ENCODE measurements at regions not wholly inside any gene's neighbourhood (a gene's known extent, or its start where the extent isn't known, plus 50 kb on each side); places are given as distances from the start of the nearest gene placed in this dataset.
"Not testable (repeated sequence)": the region's sequence is repeated elsewhere in the genome, so short reads cannot be mapped to it uniquely, and the experiment has no call there.

DNA sequence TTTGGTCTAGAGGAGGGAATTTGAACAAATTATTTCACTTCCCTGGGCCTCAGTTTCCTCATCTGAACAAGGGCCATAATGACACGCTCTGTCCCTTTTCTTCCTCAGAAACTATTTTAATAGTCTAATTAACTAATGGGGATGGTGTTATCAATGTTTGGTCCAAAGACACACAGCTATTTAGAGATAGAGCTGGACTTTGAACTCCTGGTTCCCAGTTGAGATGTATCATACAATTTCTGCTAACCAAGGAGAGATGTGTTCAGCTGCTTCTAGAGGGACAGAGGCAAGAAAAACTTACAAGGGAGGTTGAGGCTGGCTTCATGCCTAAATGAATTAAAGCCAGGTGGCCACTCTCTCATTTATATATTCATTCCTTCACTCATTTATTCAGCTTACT is 90.6 kb upstream of the CLINT1 start:
- no peak for DNase-seq (ENCODE audit: low read depth, low spot score)

DNA sequence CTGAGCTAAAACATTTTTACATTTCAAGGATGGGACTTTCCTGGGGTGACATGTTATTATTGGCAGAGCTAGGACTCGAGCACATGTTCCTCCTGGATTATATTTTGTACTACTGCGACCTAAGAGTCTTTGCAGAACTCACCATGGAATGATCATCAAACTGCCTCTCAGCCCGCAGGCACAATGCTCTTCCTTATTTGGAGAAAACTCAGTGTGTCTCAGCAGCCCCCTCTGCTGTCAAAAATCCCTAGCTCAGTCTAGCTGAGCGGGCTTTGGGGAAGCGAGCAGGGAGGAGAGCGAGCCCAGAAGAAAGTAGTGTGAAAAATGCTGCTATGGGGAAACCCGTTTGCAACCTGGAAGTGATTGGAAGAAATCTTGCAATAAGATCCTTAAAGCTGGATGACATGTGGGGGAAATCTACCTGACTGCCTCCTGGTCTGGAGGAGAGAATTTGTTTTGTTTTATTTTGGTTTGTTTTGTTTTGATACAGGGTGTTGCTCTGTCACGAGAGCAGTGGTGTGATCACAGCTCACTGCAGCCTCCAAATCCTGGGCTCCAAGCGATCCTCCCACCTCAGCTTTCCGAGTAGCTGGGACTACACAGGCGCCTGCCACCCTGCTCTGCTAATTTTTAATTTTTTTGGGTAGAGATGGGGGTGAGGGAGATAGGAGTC is 89.9 kb upstream of the CLINT1 start:
- DNase-seq (ENCODE audit: low read depth, low spot score), result peak; percentile 49

DNA sequence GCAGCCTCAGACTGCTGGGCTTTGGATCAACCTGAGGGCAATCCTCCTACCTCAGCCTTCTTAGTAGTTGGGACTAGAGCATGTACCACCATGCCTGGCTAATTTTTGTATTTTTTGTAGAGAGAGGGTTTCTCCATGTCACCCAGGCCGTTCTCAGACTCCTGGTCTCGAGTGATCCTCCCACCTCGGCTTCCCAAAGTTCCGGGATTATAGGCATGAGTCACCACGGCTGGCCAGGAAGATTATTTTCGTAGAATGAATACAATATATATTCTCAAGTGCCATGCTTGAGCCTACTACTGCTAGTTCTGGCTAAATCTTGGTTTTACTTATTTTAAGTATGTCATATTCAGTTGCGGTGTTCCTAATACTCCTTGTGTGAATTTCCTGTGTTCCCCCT is 88.2 kb upstream of the CLINT1 start:
- DNase-seq (ENCODE audit: low read depth, low spot score), result no peak

DNA sequence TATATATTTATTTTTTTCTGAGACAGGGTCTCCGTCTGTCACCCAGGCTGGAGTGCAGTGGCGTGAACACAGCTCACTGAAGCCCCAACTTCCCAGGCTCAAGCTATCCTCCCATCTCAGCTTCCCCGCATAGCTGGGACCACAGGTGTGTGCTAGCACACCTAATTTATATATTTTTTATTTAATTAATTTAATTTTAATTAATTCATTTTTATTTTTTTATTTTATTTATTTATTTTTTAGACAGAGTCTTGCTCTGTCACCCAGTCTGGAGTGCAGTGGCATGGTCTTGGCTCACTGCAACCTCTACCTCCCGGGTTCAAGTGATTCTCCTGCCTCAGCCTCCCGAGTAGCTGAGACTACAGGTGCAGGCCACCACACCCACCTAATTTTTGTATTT is 86.9 kb upstream of the CLINT1 start:
- not testable (repeated sequence) for DNase-seq (ENCODE audit: low read depth, low spot score)

DNA sequence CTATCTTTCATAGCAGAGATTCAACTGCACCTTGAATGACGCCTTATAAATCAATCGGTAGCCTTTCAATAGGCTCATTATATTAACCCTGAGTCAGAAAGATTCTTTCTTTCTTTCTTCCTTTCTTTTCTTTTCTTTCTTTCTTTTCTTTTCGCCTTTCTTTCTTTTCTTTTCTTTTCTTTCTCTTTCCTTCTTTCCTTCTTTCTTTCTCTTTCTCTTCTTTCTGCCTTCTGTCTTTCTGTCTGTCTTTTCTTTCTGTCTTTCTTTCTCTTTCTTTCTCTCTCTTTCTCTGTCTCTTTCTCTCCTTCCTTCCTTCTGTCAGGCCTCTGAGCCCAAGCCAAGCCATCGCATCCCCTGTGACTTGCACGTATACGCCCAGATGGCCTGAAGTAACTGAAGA is 86.0 kb upstream of the CLINT1 start:
- no peak for DNase-seq (ENCODE audit: low read depth, low spot score)

DNA sequence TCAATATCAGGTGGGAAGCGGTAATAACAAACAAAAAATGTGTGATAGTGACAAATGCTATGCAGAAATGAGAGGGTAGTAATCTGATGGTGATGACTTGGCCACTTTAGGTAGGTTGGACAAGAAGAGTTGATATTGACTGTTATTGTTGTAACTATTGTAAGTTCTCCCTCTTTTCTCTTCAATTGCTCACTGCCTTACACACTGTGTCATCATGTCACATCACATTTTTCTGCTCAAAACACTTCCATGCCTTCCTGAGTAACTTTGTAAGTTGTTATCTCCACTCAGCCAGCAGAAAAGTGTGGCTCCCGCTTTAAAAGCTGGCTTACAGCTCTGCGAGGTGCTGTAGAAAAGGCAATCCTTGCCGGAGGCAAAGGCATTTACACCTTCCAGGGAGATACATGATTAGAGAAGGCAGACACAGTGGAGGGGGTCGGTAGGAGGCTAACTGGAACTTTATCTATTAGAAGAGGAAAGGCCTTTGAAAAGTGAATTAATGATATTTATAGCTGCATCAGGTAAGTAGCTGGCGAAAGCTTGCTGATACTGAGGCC is 85.2 kb upstream of the CLINT1 start:
- no peak for DNase-seq (ENCODE audit: low read depth, low spot score)

DNA sequence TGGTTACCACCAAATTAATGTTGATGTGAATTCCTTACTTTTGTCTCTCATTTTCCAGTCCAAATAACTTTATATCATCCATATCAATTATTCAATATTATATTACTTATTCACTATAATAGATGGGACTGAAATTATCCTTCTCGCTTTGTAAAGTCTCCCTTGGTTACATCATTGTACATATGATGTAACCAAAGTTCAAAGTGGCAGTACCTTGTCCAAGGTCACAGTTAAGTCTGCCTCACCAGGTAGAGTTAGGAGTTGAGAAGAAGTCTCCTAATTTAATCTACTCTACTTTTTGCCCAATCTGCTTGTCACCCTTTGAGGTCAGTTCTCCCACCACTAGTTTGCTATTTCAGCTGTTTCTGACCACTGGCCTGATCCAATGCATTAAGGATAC is 83.7 kb upstream of the CLINT1 start:
- no peak for DNase-seq (ENCODE audit: low read depth, low spot score)

DNA sequence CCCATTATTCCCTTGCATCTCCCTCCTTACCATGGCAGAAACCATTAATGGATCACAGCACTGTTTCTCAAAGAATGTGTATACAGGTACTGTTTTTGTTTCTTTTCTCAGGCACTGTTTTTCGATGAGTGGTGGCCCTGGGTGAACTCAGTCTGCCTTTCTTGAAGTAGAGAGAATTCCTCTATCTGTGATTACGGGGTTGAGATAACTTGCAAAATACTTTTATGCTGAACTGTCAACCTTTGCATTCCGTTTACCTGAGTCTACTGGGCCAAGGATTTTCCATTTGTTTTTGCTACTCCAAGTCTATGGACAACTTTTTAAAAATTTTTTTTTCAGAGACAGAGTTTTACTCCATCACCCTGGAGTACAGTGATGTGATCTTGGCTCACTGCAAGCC is 82.7 kb upstream of the CLINT1 start:
- DNase-seq (ENCODE audit: low read depth, low spot score), result no peak

DNA sequence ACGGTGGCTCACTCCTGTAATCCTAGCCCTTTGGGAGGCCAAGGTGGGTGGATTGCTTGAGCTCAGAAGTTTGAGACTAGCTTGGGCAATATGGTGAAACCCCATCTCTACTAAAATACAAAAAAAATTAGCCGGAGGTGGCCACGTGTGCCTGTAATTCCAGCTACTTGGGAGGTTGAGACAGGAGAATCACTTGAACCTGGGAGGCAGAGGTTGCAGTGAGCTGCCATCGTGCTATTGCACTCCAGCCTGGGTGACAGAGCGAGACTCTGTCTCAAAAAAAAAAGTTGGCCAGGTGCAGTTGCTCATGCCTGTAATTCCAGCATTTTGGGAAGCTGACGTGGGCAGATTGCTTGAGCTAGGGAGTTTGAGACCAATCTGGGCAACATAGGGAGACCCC is 79.2 kb upstream of the CLINT1 start:
- not testable (repeated sequence) for DNase-seq (ENCODE audit: low read depth, low spot score)

DNA sequence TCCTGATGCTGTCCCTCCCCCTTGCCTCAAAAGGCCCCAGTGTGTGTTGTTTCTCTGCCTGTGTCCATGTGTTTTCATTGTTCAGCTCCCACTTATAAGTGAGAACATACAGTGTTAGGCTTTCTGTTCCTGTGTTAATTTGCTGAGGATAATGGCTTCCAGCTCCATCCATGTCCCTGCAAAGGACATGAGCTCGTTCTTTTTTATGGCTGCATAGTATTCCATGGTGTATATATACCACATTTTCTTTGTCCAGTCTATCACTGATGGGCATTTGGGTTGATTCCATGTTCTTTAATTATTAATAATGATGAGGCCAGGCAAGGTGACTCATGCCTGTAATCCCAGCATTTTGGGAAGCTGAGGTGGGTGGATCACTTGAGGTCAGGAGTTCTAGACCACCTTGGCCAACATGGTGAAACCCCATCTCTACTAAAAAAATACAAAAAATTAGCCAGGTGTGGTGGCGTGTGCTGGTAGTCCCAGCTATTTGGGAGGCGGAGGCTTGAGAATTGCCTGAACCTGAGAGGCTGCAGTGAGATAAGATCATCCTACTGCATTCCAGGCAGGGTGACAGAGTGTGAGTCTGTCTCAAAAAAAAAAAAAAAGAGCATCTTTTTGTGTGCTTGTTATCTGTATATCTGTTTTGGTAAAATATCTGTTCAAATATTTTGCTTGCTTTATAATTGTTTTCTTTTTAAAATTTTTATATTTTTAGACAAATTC is 78.0 kb upstream of the CLINT1 start:
- not testable (repeated sequence) for DNase-seq (ENCODE audit: low read depth, low spot score)

DNA sequence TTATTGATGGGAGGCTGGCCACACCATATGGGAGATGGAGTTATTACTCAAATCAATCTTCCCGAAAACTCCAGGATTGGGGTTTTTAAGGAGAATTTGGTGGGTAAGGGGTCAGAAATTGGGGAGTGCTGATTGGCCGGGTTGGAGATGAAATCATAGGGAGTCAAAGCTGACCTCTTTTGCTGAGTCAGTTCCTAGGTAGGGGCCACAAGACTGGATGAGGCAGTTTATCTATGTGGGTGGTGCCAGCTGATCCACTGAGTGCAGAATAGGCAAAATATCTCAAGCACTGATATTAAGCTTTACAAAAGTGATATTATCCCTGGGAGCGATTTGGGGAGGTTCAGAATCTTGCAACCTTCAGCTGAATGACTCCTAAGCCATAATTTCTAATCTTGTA is 75.7 kb upstream of the CLINT1 start:
- DNase-seq (ENCODE audit: low read depth, low spot score), result no peak

DNA sequence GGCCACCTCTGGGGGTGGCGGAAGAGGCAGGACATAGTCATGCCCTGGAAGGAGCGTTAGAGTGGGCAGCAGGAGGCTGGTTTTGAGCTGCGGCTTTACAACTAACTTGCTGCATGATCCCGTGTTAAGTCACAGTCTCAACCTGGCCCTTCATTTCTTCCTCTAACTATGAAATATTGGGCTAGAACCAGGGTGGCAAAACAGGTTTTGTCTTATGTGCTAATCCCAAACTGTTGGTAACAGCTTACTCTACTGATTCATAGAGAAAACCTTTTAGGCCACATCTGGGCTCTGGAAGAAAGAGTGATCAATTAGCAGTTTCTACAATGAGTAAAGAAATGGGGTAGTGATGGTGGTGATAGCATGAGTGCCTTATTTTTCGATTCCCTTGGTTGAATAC is 74.1 kb upstream of the CLINT1 start:
- DNase-seq (ENCODE audit: low read depth, low spot score), result no peak

DNA sequence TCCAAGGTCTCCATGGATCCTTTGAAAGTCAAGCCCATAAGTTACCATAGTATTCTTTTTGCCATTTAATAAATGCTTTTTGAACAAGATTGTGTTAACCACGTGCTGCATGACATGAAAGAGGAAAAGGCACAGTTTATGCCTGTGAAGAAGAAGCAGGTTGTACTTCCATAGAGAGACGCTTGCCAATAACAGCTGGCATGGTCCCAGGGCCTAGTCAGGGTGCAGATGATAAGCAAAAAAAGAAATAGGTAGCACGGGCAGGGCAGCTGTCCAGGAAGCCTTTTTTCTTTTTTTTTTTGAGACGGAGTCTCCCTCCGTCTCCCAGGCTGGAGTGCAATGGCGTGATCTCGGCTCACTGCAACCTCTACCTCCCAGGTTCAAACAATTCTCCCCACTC is 71.8 kb upstream of the CLINT1 start:
- no peak for DNase-seq (ENCODE audit: low read depth, low spot score)

DNA sequence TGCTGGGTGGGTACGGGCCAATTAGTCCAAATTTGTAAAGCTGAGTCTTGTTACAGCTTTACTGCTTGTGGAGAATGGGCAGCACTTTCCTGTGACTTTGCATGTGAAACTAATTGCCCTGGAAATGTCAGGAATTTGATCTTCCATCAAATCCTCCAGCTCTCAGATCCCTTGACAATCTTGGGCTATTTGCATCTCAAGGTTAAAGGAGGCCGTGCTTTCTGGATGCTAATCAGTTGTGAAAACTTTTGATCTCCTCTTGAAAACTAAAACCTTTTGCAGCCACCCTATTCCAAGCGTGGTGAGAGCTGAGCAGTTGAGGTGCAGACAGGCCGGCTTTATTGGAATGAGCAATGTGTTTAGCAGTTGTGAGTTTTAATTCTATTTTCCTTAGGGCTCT is 68.0 kb upstream of the CLINT1 start:
- no peak for DNase-seq (ENCODE audit: low read depth, low spot score)

DNA sequence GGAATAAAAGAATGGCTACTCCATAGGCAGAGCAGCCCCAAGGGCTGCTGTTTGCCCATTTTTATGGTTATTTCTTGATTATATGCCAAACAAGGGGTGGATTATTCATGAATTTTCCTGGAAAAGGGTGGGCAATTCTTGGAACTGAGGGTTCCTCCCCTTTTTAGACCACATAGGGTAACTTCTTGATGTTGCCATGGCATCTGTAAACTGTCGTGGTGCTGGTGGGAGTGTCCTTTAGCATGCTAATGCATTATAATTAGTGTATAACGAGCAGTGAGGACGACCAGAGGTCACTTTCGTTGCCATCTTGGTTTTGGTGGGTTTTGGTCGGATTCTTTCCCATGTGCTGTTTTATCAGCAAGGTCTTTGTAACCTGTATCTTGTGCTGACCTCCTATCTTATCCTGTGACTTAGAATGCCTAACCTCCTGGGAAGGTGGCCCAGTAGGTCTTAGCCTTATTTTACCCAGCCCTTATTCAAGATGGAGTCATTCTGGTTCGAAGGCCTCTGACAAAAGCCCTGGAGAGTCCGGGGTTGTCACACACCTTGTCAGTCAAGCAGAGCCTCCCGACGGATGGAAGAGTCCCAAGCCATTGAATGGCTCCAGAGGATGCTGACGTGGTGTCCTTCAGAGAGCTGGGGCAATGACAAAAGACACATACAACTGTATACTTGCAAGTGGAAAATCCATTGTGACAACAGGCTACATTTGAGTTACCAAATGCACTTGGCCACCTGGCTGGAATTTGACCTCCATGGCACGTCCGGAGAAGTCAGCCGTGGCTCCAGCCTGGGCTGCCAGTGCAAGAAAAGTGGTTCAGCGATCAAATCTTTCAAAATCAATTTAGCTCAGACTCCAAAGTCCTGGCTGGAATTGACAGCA is 67.1 kb upstream of the CLINT1 start:
- DNase-seq (ENCODE audit: low read depth, low spot score), result no peak

DNA sequence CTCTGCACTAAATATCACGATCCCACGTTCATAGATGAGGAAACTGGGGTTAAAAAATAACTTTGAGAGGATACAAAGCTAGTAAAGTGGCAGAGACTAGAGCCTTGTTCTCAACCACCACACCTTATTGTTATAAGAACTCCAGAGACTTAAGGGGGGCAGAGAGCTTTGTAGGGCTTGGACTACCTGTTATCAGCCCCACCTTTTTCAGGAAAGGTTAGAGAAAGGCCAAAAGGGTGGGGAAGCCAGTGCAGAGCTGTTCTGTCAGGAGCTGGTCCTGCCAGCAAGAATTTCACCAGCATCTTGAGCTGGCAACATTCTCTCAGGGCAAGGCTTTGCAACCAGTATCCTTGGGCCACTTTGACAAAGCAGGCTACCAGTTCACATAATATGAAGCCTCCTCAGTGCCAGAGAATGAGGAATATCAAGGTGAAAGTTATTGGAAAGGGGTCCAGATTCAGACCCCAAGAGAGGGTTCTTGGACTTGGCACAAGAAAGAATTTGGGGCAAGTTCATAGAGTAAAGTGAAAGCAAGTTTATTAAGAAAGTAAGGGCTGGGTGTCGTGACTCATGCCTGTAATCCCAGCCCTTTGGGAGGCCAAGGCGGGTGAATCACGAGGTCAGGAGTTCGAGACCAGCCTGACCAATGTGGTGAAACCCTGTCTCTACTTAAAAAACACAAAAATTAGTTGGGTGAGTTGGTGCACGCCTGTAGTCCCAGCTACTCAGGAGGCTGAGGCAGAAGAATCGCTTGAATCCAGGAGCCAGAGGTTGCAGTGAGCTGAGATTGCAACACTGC is 66.2 kb upstream of the CLINT1 start:
- DNase-seq (ENCODE audit: low read depth, low spot score), result no peak

DNA sequence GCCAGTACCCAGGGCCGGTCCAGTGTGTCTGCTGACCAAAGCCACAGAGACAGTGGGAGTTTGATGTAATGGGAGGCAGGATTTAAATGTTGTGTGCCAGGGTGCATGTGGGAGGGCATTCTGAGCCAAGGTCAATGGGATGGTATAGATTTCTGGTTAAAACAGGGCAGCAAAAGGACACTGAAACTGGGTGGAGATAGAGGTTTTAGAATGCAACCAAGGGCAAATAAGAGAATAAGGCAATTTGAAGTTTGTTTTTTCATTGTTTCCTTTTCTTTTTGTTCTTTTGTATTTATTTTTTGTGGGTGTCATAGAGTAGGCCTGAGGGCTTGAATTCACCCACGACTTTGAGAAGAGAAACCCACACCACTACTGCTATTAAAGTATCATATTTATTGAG is 65.5 kb upstream of the CLINT1 start:
- no peak for DNase-seq (ENCODE audit: low read depth, low spot score)

DNA sequence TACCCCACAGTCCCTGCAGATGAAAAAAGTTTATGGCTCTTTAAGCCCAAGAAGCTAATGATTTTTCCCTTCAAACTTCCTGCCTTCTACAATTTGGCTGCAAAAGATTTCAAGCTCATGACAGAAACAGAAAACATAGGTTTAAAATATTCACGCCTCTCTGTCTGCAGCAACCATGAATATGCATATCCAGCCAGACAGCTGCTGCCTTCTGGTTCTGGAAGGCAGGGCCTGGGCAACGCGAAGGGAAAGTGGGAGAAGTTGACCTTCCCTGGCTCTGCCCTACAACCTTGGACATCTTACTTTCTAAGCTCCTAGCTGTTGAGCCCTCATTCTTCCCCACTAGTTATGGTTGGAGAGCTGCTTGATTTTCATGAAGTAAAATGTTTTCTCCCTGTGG is 64.8 kb upstream of the CLINT1 start:
- no peak for DNase-seq (ENCODE audit: low read depth, low spot score)

DNA sequence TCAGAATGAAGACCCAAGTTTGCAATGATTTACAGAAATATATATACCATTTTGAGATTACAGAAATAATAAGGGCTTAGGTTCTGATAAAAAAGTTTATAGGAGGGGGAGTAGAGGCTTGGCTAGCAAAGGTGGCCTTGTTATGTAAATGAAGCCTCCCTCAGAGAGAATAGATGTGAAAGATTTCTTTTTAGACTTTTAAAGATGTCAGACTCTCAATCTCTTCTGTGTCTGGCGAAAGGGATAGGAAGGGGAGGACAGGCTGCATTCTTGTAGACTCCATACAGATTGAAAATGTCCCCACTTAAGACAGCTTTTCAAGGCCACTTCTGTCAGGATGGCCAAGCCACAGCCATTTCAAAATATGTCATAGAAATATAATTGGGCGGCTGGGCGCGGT is 63.1 kb upstream of the CLINT1 start:
- no peak for DNase-seq (ENCODE audit: low read depth, low spot score)

DNA sequence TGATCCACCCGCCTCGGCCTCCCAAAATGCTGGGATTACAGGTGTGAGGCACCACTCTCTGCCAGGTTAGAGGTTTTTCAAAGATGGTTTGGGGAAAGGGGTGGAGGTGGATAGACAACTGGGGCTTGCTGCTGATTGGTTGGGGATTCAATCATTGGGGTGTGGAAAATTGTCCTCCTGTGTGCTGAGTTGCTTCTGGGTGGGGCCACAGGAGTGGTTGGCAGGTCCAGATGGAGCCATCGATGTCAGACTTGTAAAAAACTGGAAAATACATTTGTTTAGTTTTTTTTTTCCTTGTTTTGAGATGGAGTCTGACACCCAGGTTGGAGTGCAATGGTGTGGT is 61.9 kb upstream of the CLINT1 start:
- DNase-seq (ENCODE audit: low read depth, low spot score), result no peak

Data from activated CD4-positive, CD25-positive, alpha-beta regulatory T cell treated with anti-CD3 and anti-CD28 coated beads, Interleukin-2, amount 50 U/mL, for 16 hours (primary cell).